KG1 (cell line): ENCODE measurements at regions not wholly inside any gene's neighbourhood (a gene's known extent, or its start where the extent isn't known, plus 50 kb on each side); places are given as distances from the start of the nearest gene placed in this dataset.
"Not testable (repeated sequence)": the region's sequence is repeated elsewhere in the genome, so short reads cannot be mapped to it uniquely, and the experiment has no call there.

Experiments
- DNase-seq: peaks from one replicate; lab custom pipeline; 2025; lab: John Stamatoyannopoulos, UW

DNA sequence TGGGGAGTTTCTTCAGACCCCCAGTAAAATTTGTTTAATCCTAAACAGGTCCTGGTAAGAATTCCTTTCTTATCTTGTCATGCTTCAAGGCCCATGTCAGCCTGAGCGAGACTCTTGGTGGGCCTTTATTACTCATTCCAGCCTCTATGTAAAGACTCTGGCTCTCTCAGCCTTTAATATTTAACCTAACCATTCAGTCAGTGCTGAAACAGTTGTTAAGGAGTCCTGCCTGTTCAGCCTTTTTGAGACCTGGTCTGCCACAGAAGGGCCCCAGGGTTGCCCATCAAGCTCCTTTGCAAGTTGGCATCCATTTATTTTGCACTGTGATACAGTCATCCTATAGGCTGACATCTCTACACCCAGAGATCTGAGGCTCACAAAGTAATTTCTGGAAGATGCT, 107.7 kb upstream of the VANGL1 start:
- DNase-seq, result no peak

GRCh38 chr1:115531631-115532264, 110.0 kb upstream of the VANGL1 start:
- no peak for DNase-seq

DNA sequence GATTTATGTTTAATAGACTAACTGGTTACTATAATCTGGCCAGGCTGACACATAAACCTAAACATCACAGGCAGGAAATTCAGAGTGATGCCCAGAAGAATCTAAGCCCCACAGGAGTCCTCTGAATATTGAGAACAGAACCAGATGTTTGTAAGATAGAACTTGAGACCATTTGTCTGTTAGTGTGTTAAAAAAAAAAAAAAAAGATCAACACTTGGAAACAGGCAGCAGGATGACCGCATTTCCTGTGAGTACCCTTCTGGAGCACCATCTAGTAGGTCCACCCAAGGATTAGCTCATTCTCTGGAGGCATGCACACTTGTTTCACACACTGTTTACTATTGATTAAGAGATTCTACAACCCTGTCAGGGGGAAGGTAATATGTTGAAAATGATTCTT, 111.4 kb upstream of the VANGL1 start:
- DNase-seq, result no peak

DNA sequence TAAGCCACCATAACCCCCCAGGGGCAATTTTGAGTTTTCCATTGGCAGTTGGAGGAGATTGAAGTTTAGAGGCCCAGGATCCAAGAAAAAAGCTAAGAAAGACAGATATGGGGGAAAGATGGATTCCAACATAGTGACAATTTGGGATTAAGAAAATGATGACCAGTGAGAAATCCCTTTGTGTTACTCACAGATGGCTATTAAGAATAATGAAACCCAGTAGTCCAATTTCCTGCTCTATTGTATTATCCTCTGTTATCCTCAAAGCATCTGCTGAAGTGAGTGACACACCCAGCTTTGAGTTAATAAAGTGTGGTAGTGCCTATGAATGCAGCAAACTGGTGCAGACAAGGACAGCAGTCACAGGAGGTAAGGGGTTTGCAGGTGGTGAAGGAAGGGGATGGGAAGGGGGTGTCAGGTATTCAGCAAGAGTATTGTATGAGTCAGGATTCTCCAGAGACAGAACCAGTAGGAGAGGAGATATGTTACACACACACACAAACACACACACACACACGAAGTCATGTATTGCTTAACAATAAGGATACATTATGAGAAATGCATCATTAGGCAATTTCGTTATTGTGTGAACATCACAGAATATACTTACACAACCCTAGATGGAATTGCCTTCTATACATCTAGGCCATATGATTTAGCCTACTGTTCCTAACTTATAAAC, 112.4 kb upstream of the VANGL1 start:
- no peak for DNase-seq

- DNase-seq, result not testable (repeated sequence)
Observed at GRCh38 chr1:115528336-115528735, 113.4 kb upstream of the VANGL1 start.

DNA sequence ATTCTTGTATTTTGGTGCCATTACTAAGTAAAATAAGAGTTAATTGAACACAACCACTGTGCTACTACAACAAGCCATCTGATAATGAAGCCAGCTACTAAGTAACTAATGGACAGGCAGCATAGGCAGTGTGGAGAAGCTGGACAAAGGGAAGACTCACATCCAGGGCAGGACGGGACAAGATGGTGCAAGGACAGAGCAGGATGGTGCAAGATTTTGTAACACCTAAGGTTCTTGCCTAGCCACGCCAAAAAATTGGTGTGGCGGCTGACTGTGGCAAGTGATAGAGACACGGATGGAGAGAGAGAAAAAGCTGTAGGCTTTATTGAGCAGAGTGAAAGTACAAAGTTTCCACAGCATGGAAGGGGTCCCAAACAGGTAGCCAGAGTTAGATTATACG, 114.0 kb upstream of the VANGL1 start:
- no peak for DNase-seq

DNA sequence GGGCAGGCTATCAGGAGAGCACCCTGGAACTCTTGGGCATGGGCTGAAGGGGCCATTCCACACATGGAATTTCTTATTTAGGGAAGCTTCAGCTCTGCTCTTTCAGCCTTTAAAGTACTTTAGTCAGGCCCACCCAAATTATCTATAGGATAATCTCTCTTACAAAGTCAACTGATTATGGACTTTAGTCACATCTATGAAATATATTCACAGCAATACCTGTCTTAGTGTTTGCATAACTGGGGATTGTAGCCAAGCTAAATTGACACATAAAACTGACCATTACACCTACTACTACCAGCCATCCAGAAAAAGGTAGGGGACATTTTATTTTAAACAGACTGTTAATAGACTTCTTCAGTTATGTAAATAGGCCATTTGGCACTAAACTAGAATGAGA, 114.9 kb upstream of the VANGL1 start:
- DNase-seq, result no peak

GRCh38 chr1:115524236-115524635, 117.5 kb upstream of the VANGL1 start:
- DNase-seq, result no peak

DNA sequence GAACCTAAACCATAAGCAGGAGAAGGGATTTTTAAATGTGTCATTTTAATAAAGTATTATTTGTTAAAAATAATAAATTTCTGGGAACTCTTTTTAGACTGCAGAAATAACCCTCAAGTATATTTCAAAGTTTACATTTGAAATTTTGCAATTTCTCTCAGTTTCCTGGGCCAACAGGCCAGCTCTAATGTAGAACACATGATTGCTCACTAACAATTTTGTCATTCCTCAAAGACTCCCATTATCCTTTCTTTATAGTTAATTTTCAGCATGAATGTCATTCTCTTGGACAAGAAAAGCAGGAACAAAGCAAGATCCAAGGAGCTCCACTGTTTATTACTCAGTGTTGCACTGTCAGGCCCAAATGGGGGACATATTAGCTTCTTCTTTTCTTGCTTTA, 119.4 kb upstream of the VANGL1 start:
- no peak for DNase-seq

DNA sequence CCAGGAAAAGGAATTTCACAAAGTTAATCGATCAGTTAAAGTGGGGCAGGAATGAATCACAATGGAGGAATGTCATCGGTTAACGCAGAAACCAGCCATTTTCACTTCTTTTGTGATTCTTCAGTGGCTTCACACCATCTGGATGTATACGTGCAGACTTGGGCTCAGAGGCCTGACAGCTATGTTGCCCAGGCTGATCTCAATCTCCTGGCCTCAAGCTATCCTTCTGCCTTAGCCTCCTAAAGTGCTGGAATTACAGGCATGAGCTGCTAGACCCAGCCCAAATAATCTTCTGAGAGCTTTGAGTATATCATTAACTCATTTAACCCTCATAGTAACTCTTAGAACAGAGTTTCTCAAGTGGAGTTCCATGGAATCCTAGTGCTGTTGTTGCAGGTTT, 126.5 kb upstream of the VANGL1 start:
- DNase-seq, result no peak

GRCh38 chr1:115510226-115510625, 131.5 kb upstream of the VANGL1 start:
- DNase-seq, result not testable (repeated sequence)

DNA sequence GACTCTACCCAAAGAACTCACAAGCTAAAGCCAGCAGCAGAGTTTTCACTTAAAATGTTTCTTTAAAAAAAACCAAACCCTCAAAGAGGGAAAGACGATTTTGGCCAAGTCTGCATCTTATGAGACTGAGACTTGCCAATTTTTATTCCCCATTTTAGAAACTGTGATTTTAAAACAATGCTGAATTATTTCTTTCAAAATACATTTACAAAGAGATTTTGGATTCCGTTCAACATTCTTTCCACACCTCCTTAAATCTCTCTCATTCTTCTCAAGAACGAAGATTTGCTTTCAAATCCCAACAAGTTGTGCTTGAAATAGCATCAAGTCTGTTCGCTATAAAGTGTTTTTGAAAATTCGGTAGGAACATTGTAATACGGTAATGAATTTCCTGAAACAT, 133.9 kb upstream of the VANGL1 start:
- DNase-seq, result no peak

- DNase-seq, result no peak
Observed at GRCh38 chr1:115506924-115507589, 134.7 kb upstream of the VANGL1 start.

GRCh38 chr1:115506518-115506917, 135.3 kb upstream of the VANGL1 start:
- no peak for DNase-seq

GRCh38 chr1:115505148-115505571, 136.6 kb upstream of the VANGL1 start:
- no peak for DNase-seq

- DNase-seq, result not testable (repeated sequence)
Observed at GRCh38 chr1:115502183-115502582, 139.6 kb upstream of the VANGL1 start.

GRCh38 chr1:115501476-115501875, 140.3 kb upstream of the VANGL1 start:
- DNase-seq, result peak; percentile 34

- no peak for DNase-seq
Observed at GRCh38 chr1:115499253-115499652, 142.5 kb upstream of the VANGL1 start.

- DNase-seq, result no peak
Observed at GRCh38 chr1:115496904-115497527, 144.8 kb upstream of the VANGL1 start.

- no peak for DNase-seq
Observed at GRCh38 chr1:115495625-115496024, 146.1 kb upstream of the VANGL1 start.

GRCh38 chr1:115495111-115495510, 146.7 kb upstream of the VANGL1 start:
- no peak for DNase-seq

GRCh38 chr1:115493834-115494233, 147.9 kb upstream of the VANGL1 start:
- no peak for DNase-seq

DNA sequence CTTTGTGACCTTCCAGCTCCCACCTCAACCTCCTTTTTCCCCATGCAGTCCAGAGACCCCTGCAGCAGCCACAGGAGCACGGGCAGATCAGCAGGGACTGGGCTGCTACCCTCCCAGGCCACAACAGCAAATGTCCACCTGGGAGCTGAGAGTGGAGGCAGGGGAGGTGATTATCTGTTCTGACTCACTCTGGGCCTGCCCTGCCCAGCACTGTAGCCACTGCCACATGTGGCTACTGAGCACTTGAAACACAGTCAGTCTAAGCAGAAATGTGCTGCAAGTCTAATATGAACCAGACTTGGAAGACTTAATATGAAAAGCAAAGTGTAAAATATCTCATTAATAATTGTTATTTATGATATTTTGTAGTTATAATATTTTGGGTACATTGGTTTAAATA, 148.9 kb upstream of the VANGL1 start:
- DNase-seq, result no peak
